ENCODE measurements at regions not wholly inside any gene's neighbourhood (a gene's known extent, or its start where the extent isn't known, plus 50 kb on each side); places are given as distances from the start of the nearest gene placed in this dataset.

- TF ChIP-seq, protein P1, sequence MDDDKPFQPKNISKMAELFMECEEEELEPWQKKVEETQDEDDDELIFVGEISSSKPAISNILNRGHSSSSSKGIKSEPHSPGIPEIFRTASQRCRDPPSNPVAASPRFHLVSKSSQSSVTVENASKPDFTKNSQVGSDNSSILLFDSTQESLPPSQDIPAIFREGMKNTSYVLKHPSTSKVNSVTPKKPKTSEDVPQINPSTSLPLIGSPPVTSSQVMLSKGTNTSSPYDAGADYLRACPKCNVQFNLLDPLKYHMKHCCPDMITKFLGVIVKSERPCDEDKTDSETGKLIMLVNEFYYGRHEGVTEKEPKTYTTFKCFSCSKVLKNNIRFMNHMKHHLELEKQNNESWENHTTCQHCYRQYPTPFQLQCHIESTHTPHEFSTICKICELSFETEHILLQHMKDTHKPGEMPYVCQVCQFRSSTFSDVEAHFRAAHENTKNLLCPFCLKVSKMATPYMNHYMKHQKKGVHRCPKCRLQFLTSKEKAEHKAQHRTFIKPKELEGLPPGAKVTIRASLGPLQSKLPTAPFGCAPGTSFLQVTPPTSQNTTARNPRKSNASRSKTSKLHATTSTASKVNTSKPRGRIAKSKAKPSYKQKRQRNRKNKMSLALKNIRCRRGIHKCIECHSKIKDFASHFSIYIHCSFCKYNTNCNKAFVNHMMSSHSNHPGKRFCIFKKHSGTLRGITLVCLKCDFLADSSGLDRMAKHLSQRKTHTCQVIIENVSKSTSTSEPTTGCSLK (tag by site-specific recombination; IDR thresholded peaks at IDR 0.05) = no peak
- no peak for TF ChIP-seq ZIC2 (tag by site-specific recombination; IDR thresholded peaks at IDR 0.05)
- no peak for TF ChIP-seq ZBTB11 (tag by site-specific recombination; conservative IDR thresholded peaks at IDR 0.05; ENCODE audit: low read depth)
- no peak for TF ChIP-seq ZFP41 (tag by site-specific recombination; IDR thresholded peaks at IDR 0.05; ENCODE audit: borderline replicate concordance)
- TF ChIP-seq, protein P2, sequence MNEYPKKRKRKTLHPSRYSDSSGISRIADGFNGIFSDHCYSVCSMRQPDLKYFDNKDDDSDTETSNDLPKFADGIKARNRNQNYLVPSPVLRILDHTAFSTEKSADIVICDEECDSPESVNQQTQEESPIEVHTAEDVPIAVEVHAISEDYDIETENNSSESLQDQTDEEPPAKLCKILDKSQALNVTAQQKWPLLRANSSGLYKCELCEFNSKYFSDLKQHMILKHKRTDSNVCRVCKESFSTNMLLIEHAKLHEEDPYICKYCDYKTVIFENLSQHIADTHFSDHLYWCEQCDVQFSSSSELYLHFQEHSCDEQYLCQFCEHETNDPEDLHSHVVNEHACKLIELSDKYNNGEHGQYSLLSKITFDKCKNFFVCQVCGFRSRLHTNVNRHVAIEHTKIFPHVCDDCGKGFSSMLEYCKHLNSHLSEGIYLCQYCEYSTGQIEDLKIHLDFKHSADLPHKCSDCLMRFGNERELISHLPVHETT (tag by site-specific recombination; IDR thresholded peaks at IDR 0.05) = no peak
- TF ChIP-seq ZNF24 (tag by site-specific recombination; IDR thresholded peaks at IDR 0.05) = no peak
- no peak for TF ChIP-seq ZBTB8A (tag by site-specific recombination; IDR thresholded peaks at IDR 0.05)
- TF ChIP-seq ZNF26 (tag by site-specific recombination; IDR thresholded peaks at IDR 0.05) = no peak
- TF ChIP-seq, protein P3, sequence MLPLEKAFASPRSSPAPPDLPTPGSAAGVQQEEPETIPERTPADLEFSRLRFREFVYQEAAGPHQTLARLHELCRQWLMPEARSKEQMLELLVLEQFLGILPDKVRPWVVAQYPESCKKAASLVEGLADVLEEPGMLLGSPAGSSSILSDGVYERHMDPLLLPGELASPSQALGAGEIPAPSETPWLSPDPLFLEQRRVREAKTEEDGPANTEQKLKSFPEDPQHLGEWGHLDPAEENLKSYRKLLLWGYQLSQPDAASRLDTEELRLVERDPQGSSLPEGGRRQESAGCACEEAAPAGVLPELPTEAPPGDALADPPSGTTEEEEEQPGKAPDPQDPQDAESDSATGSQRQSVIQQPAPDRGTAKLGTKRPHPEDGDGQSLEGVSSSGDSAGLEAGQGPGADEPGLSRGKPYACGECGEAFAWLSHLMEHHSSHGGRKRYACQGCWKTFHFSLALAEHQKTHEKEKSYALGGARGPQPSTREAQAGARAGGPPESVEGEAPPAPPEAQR (tag by site-specific recombination; IDR thresholded peaks at IDR 0.05) = no peak
Observed at GRCh38 chr6:23969344-23969743, 156.7 kb upstream of the NRSN1 start (continued).

GRCh38 chr6:23977706-23978105 lies 148.3 kb upstream of the NRSN1 start:
- H3K4me1 ChIP-seq (ENCODE audit: control insufficient read depth, insufficient read depth, low read length) = no peaks in the 10 kb centered on the region
- POLR2A ChIA-PET = no interaction called here
- no peak overlapping the region for H3K27ac ChIP-seq (ENCODE audit: extremely low read depth, low read depth, low read length)
- no peaks in the 10 kb centered on the region for H3K9me3 ChIP-seq (ENCODE audit: control insufficient read depth, insufficient read depth, low read depth, low read length)
- CTCF ChIA-PET = no interaction called here
- TF ChIP-seq ZNF140 (tag by site-specific recombination; IDR thresholded peaks at IDR 0.05) (no peak), ZNF830 (tag by site-specific recombination; IDR thresholded peaks at IDR 0.05; ENCODE audit: low read depth) (no peak), BCL6B (tag by site-specific recombination; IDR thresholded peaks at IDR 0.05) (no peak), PRDM1 (tag by site-specific recombination; IDR thresholded peaks at IDR 0.05) (no peak), ZBTB7A (tag by site-specific recombination; IDR thresholded peaks at IDR 0.05; ENCODE audit: low read depth) (no peak), ZNF311 (tag by site-specific recombination; IDR thresholded peaks at IDR 0.05; ENCODE audit: borderline replicate concordance) (no peak)
- TF ChIP-seq, protein P4, sequence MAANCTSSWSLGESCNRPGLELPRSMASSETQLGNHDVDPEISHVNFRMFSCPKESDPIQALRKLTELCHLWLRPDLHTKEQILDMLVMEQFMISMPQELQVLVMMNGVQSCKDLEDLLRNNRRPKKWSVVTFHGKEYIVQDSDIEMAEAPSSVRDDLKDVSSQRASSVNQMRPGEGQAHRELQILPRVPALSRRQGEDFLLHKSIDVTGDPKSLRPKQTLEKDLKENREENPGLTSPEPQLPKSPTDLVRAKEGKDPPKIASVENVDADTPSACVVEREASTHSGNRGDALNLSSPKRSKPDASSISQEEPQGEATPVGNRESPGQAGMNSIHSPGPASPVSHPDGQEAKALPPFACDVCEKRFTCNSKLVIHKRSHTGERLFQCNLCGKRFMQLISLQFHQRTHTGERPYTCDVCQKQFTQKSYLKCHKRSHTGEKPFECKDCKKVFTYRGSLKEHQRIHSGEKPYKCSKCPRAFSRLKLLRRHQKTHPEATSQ (tag by site-specific recombination; IDR thresholded peaks at IDR 0.05) = no peak
- no peak overlapping the region for H3K4me3 ChIP-seq (ENCODE audit: low read depth, low read length)
- no peaks in the 10 kb centered on the region for H3K36me3 ChIP-seq (ENCODE audit: control insufficient read depth in 2 of 2, insufficient read depth in 1 of 2, low read length in 2 of 2)
